Thoracic aorta (tissue), 2 donors: ENCODE measurements at regions not wholly inside any gene's neighbourhood (a gene's known extent, or its start where the extent isn't known, plus 50 kb on each side); places are given as distances from the start of the nearest gene placed in this dataset.
"Not testable (repeated sequence)": the region's sequence is repeated elsewhere in the genome, so short reads cannot be mapped to it uniquely, and the experiment has no call there.

Experiments used
- ATAC-seq: fragments of 150-250 bp; one replicate; pipeline ENCODE4 v1.8.0; 2017; ENCODE audit warnings: low read depth; ENCODE audit not compliant: insufficient number of reproducible peaks, low FRiP score
- DNase-seq: peaks from one replicate; pipeline ENCODE4 v3.0.0-alpha.2; 2020; ENCODE audit warnings: low spot score
- H3K27ac ChIP-seq, 2 donors: fragments of 200-600 bp; sonication (generic); 1 replicate in 1 of 2; 2 replicates in 1 of 2; pipeline ENCODE4 v1.5.1; 2016; ENCODE audit warnings: mild to moderate bottlenecking in 2 of 2, moderate library complexity in 2 of 2
- H3K27me3 ChIP-seq: fragments of 200-600 bp; sonication (generic); replicated peaks from 2 replicates; pipeline ENCODE4 v1.6.0; 2016; ENCODE audit warnings: mild to moderate bottlenecking; ENCODE audit not compliant: insufficient read depth
- H3K36me3 ChIP-seq: fragments of 200-600 bp; sonication (generic); one replicate; pipeline ENCODE4 v1.5.1; 2016
- H3K4me1 ChIP-seq, 2 donors: fragments of 200-600 bp; sonication (generic); 1 replicate in 1 of 2; 2 replicates in 1 of 2; pipeline versions ENCODE4 v1.5.1 to v1.6.0; 2016; ENCODE audit warnings: low read depth in 2 of 2, mild to moderate bottlenecking in 1 of 2; ENCODE audit not compliant: control insufficient read depth in 1 of 2
- H3K4me3 ChIP-seq: fragments of 200-600 bp; sonication (generic); 2 replicates; pipeline ENCODE4 v1.5.1; 2016; ENCODE audit warnings: mild to moderate bottlenecking
- H3K9me3 ChIP-seq: fragments of 200-600 bp; sonication (generic); 2 replicates; pipeline ENCODE4 v1.5.1; 2016
- TF ChIP-seq, protein P1 (sequence below): fragments of 200-600 bp; sonication (generic); IDR thresholded peaks from one replicate; pipeline ENCODE4 v1.5.1; 2019; ENCODE audit warnings: antibody characterized with exemption

GRCh38 chr12:19775241-19775640 lies 335.9 kb downstream of the AEBP2 start:
- Histone ChIP-seq H3K4me1 (peaks cover 20 to 56% of the 10 kb centered on the region in 2 donors), H3K36me3 (no peaks in the 10 kb centered on the region), H3K4me3 (peak overlapping the region; percentile 69), H3K27ac (peak overlapping the region; percentile 65 to 85), H3K27me3 (no peaks in the 10 kb centered on the region), H3K9me3 (no peaks in the 10 kb centered on the region)
- TF ChIP-seq, protein P1, sequence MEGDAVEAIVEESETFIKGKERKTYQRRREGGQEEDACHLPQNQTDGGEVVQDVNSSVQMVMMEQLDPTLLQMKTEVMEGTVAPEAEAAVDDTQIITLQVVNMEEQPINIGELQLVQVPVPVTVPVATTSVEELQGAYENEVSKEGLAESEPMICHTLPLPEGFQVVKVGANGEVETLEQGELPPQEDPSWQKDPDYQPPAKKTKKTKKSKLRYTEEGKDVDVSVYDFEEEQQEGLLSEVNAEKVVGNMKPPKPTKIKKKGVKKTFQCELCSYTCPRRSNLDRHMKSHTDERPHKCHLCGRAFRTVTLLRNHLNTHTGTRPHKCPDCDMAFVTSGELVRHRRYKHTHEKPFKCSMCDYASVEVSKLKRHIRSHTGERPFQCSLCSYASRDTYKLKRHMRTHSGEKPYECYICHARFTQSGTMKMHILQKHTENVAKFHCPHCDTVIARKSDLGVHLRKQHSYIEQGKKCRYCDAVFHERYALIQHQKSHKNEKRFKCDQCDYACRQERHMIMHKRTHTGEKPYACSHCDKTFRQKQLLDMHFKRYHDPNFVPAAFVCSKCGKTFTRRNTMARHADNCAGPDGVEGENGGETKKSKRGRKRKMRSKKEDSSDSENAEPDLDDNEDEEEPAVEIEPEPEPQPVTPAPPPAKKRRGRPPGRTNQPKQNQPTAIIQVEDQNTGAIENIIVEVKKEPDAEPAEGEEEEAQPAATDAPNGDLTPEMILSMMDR, result no peak
- DNase-seq, result no peak
- ATAC-seq, result no peak

DNA sequence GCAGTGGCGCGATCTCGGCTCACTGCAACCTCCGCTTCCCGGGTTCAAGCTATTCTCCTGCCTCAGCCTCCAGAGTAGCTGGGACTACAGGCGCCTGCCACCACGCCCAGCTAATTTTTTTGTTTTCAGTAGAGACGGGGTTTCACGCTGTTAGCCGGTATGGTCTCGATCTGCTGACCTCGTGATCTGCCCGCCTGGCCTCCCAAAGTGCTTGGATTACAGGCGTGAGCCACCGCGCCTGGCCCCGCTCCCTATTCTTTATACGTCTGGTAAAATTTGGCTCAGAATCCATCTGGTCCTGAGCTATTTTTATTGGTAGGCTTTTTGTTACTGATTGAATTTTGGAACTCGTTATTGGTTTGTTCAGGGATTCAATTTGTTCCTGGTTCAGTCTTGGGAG lies 336.7 kb downstream of the AEBP2 start:
- not testable (repeated sequence) for H3K36me3 ChIP-seq, H3K27me3 ChIP-seq, DNase-seq, ATAC-seq, H3K9me3 ChIP-seq
- Histone ChIP-seq H3K4me1 (peaks cover 20 to 64% of the 10 kb centered on the region in 2 donors), H3K27ac (peak overlapping the region; percentile 65 to 85), H3K4me3 (peak overlapping the region; percentile 69)

DNA sequence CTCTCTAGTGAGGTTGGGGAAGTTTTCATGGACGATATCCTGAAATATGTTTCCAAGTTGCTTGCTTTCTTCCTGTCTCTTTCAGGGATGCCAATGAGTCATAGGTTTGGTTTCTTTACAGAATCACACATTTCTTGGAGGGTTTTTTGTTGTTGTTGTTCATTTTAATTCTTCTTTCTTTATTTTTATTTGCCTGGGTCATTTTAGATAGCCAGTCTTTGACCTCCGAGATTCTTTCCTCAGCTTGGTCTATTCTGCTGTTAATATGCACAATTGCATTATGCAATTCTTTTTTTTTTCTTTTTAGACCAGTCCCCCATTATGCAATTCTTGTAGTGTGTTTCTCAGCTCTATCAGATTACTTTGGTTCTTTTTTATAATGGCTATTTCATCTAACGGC lies 338.9 kb downstream of the AEBP2 start:
- TF ChIP-seq, protein P1, result no peak
- Histone ChIP-seq H3K27me3 (no peaks in the 10 kb centered on the region), H3K4me1 (peaks cover 11 to 51% of the 10 kb centered on the region in 2 donors), H3K27ac (peak overlapping the region; percentile 65 to 85), H3K9me3 (no peaks in the 10 kb centered on the region), H3K4me3 (peak overlapping the region; percentile 69), H3K36me3 (no peaks in the 10 kb centered on the region)
- ATAC-seq, result no peak
- no peak for DNase-seq

DNA sequence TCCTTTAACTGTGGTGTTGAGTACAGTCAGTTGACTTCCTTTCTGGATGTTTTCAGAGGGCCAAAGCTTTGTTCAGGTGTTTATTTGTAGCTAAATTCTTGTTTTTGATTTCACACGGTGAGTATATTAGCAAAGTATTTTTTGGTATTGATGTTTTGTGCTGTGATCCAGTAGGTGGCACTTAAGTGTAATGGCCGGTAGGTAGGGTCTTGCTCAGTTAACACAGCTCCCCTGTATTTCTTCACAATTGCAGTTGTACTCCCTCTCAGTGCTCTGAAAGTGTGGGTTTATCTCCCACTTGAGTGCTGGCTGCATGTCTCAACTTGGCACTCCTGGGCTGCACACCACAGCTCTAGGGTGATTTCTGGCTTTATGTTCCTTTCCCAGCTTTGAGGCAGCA lies 339.5 kb downstream of the AEBP2 start:
- Histone ChIP-seq H3K4me3 (peak overlapping the region; percentile 69), H3K27me3 (no peaks in the 10 kb centered on the region), H3K36me3 (no peaks in the 10 kb centered on the region), H3K9me3 (no peaks in the 10 kb centered on the region), H3K27ac (peak overlapping the region; percentile 65 to 85), H3K4me1 (peaks cover 11 to 49% of the 10 kb centered on the region in 2 donors)
- DNase-seq, result no peak
- TF ChIP-seq, protein P1, result no peak
- no peak for ATAC-seq

DNA sequence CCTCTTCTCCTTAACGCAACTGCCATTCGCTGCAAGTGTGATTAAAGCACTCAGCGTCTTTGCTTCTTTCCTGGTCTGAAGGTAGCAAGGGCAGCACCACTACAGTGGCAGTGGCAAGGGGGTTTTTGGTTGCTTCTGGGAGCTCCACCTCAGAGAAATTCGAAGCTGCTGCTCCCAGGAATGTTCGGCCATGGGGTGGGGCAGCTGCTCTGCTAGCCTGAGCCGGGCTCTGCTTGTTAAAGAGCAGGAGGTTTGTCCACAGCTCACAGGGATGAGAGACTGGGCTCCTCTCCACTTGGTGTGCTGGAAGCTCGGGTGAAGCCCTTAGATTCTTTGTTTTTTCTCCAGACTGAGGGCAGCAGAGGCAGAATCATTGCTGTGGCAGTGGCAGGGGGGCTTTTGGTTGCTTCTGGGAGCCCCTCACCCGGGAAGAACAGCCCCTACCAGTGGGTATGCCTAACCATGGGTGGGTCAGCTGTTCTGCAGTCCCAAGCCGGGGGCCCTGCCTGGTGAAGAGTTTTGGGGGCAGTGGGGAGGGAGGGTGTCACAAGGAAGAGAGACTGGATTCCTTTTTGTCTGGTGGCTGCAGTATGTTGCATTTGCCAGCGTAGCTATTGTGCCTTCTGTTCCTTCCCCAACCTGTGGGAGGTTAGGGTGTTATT lies 340.2 kb downstream of the AEBP2 start:
- peak overlapping the region; percentile 69 for H3K4me3 ChIP-seq
- no peaks in the 10 kb centered on the region for H3K9me3 ChIP-seq
- DNase-seq, result no peak
- ATAC-seq, result no peak
- H3K4me1 ChIP-seq, result peaks cover 11 to 49% of the 10 kb centered on the region in 2 donors
- TF ChIP-seq, protein P1, result no peak
- peak overlapping the region; percentile 65 to 85 for H3K27ac ChIP-seq
- H3K27me3 ChIP-seq, result no peaks in the 10 kb centered on the region
- no peaks in the 10 kb centered on the region for H3K36me3 ChIP-seq

GRCh38 chr12:19780460-19780859 lies 341.2 kb downstream of the AEBP2 start:
- Histone ChIP-seq H3K27me3 (no peaks in the 10 kb centered on the region), H3K9me3 (no peaks in the 10 kb centered on the region), H3K27ac (peak overlapping the region; percentile 65 to 85), H3K4me1 (peaks cover 11 to 49% of the 10 kb centered on the region in 2 donors), H3K36me3 (no peaks in the 10 kb centered on the region), H3K4me3 (peak overlapping the region; percentile 69)
- DNase-seq, result no peak
- no peak for ATAC-seq
- TF ChIP-seq, protein P1, result no peak
